ENCODE measurements at regions not wholly inside any gene's neighbourhood (a gene's known extent, or its start where the extent isn't known, plus 50 kb on each side); places are given as distances from the start of the nearest gene placed in this dataset.

DNA sequence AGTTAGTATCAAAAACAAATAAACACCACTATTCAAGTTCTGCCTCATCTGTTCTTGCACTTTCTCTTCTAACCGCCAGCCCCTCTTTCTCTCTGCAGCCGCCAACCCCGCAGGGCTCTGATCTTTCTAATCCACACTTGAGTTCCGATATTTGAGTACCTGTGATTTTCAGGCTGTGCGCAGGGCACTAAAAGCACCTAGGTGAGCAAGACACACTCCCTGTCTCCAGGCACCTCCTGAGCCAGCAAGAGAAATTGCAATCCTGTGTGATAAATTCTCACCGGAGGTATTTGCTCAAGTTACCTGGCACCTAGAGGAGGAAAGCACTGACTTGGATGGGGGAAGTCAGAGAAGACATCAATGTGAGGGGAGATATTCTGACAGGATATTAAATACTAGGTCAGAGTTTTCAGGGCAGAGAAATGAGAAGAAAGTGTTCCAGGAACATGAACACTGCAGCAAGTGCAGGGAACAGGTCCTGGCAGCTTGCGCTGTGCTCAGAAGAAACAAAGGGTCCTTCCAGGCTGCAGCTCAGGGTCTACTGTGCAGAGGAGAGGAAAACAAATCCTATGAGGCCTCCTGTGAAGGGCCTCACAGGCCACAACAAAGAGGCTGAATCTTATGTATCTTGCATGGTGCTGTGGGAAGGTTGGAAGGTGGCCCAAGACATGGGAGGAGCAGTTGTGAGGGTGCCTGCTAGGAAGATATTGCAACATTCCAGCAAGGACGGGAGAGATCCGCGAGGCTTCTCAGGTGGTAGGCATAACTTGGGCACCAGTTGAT is 568.7 kb upstream of the MGMT start:
- DNase-seq = no peak
- no peaks in the 10 kb centered on the region for H3K27me3 ChIP-seq
- no peaks in the 10 kb centered on the region for H3K4me1 ChIP-seq (ENCODE audit: insufficient read depth)
- TF ChIP-seq POLR2A (IDR thresholded peaks at IDR 0.05) (no peak), EP300 (IDR thresholded peaks at IDR 0.05) (no peak)
- TF ChIP-seq, protein P1, sequence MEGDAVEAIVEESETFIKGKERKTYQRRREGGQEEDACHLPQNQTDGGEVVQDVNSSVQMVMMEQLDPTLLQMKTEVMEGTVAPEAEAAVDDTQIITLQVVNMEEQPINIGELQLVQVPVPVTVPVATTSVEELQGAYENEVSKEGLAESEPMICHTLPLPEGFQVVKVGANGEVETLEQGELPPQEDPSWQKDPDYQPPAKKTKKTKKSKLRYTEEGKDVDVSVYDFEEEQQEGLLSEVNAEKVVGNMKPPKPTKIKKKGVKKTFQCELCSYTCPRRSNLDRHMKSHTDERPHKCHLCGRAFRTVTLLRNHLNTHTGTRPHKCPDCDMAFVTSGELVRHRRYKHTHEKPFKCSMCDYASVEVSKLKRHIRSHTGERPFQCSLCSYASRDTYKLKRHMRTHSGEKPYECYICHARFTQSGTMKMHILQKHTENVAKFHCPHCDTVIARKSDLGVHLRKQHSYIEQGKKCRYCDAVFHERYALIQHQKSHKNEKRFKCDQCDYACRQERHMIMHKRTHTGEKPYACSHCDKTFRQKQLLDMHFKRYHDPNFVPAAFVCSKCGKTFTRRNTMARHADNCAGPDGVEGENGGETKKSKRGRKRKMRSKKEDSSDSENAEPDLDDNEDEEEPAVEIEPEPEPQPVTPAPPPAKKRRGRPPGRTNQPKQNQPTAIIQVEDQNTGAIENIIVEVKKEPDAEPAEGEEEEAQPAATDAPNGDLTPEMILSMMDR (IDR thresholded peaks at IDR 0.05) = no peak
- H3K27ac ChIP-seq = no peak overlapping the region
- intact Hi-C loops (cut with DNase I) = no loop called here
- H3K36me3 ChIP-seq = no peaks in the 10 kb centered on the region
- WGBS, 3 donors = 75 to 82% (median 76%) methylated on average over 10 of the region's 10 CpGs
- no peak overlapping the region for H3K4me3 ChIP-seq
- no peaks in the 10 kb centered on the region for H3K9me3 ChIP-seq

DNA sequence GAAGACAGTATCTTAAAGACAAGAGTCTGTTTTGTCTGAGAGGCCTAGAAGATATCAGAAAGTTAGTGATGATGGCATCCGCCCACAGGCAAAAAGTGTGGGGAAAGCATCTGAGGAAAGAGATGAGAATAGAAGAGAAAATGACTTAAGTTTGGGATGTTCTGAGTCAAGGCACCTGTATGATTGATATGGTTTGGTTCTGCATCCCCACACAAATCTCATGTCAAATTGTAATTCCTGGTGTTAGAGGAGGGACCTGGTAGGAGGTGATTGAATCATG is 568.2 kb upstream of the MGMT start:
- 86 to 92% (median 89%) methylated on average over 1 of the region's 1 CpG for WGBS, 3 donors
- TF ChIP-seq, protein P1 (IDR thresholded peaks at IDR 0.05) = no peak
- TF ChIP-seq POLR2A (IDR thresholded peaks at IDR 0.05) = no peak
- no peak for TF ChIP-seq EP300 (IDR thresholded peaks at IDR 0.05)
- intact Hi-C loops (cut with DNase I) = no loop called here
- no peak for DNase-seq
- Histone ChIP-seq H3K4me3 (no peak overlapping the region), H3K27me3 (no peaks in the 10 kb centered on the region), H3K27ac (no peak overlapping the region), H3K36me3 (no peaks in the 10 kb centered on the region), H3K4me1 (ENCODE audit: insufficient read depth) (no peaks in the 10 kb centered on the region), H3K9me3 (no peaks in the 10 kb centered on the region)

DNA sequence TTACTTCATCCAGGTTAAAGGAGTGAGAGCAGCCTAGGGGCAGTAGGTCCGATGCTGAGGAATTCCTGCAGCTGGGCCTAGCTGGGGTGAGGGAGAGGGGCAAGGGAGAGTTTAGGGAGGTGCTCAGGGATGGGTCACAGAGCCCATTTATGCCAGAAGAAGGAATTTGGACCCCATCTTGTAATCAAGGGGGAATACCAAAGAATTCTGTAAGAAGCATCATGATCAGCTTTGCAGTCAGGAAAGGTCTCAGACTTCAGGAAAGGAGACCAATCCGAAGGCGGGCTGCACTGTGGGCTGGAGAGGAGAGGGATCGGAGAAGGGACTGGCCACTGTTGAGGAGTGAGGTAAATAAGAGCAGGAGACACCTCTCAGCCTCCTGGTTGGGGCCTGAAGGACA is 566.6 kb upstream of the MGMT start:
- Histone ChIP-seq H3K9me3 (no peaks in the 10 kb centered on the region), H3K36me3 (no peaks in the 10 kb centered on the region), H3K4me1 (ENCODE audit: insufficient read depth) (no peaks in the 10 kb centered on the region), H3K27me3 (no peaks in the 10 kb centered on the region), H3K27ac (no peak overlapping the region), H3K4me3 (no peak overlapping the region)
- TF ChIP-seq EP300 (IDR thresholded peaks at IDR 0.05) (no peak), POLR2A (IDR thresholded peaks at IDR 0.05) (no peak)
- TF ChIP-seq, protein P1 (IDR thresholded peaks at IDR 0.05) = no peak
- 88 to 96% (median 90%) methylated on average over 4 of the region's 4 CpGs for WGBS, 3 donors
- DNase-seq = no peak
- intact Hi-C loops (cut with DNase I) = no loop called here

DNA sequence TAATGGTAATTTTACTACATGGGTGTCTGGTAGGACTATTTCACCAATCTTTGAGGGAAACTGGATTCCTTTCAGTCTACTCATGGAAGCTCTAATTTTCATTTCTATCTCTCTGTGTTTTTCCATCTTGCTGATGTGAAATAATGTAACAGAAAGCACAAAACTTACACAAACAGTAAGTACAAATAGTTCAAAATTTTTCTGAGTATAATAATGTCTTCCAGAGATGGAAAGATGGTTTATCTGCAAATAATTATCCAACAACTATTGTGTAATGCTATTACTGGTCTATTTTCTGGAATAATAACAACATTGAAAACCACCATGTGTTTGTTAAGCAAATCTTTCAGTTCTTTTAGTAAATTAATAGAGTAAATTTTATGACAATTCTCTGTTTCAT is 565.8 kb upstream of the MGMT start:
- Histone ChIP-seq H3K27me3 (no peaks in the 10 kb centered on the region), H3K9me3 (no peaks in the 10 kb centered on the region), H3K4me1 (ENCODE audit: insufficient read depth) (no peaks in the 10 kb centered on the region), H3K4me3 (no peak overlapping the region), H3K36me3 (no peaks in the 10 kb centered on the region), H3K27ac (no peak overlapping the region)
- TF ChIP-seq EP300 (IDR thresholded peaks at IDR 0.05) = no peak
- TF ChIP-seq, protein P1 (IDR thresholded peaks at IDR 0.05) = no peak
- TF ChIP-seq POLR2A (IDR thresholded peaks at IDR 0.05) = no peak
- no peak for DNase-seq
- intact Hi-C loops (cut with DNase I) = no loop called here

Data from ovary (tissue), 7 donors.